CD4-positive, alpha-beta T cell treated with Interleukin-4 for 4 hours (primary cell): ENCODE measurements at regions not wholly inside any gene's neighbourhood (a gene's known extent, or its start where the extent isn't known, plus 50 kb on each side); places are given as distances from the start of the nearest gene placed in this dataset.
A peak's percentile ranks its signal among the peaks of the same experiment; 100 is the strongest.
"Not testable (repeated sequence)": the region's sequence is repeated elsewhere in the genome, so short reads cannot be mapped to it uniquely, and the experiment has no call there.

Experiments used
- DNase-seq: peaks from one replicate; pipeline ENCODE4 v3.0.0-alpha.2; 2020

- DNase-seq, result no peak
These were observed 508.3 kb upstream of the ARID1B start for GRCh38 chr6:156268849-156269248.

GRCh38 chr6:156262014-156262413 lies 515.2 kb upstream of the ARID1B start:
- no peak for DNase-seq

DNA sequence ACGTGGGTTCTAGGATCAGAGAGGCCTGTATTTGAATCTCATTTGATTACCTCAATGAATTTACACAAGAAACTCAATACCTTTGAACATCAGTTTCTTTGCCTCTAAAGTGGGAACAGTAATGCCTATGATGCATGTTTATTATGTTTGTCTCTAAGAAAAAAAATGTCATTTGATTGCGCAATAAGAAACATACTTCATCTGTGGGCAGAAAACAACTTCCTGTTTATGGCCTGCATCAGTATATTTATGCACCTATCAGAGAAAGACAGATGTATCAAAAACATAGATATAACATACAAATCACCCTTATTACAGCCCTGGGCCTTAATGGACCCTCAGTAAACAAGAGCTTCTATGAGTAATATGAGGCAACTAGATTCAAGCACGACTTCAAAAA lies 516.4 kb upstream of the ARID1B start:
- DNase-seq, result no peak

DNA sequence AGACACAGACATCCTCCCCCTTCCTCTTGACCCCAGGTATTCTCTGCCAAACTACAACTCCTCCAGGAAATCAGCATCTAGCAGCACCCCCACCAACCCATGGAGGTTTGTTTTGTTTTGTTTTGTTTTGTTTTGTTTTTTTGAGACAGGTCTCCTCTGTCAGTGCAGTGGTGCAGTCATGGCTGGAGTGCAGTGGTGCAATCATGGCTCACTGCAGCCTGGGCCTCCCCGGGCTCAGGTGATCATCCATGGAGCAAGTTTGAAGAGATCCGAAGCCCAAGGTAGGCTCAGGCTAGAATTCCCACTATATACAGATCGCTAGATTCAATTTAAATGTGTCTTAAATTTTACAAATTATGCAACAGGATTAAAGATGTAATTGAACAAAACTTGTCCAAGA lies 518.2 kb upstream of the ARID1B start:
- no peak for DNase-seq

DNA sequence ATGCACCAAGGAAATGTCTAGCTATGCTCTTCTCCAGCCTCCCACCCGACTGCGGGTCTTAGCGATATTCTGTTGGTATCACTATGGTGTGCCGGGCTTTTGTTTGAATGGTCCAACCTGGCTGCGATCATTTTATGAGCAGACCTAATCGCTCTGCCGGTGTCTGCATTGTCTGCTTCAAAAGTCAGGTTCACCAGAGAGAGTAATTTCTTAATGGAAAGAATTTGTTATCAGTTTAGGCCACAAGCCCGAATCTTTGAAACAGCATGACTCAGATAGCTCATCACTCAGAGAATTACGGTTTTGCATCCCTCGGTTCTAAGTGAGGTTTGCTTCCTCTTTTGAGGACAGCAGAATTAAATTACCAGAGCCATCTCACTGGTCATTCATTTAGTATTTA lies 521.0 kb upstream of the ARID1B start:
- DNase-seq, result no peak

GRCh38 chr6:156254240-156254639 lies 522.9 kb upstream of the ARID1B start:
- no peak for DNase-seq

GRCh38 chr6:156250593-156250992 lies 526.6 kb upstream of the ARID1B start:
- no peak for DNase-seq

DNA sequence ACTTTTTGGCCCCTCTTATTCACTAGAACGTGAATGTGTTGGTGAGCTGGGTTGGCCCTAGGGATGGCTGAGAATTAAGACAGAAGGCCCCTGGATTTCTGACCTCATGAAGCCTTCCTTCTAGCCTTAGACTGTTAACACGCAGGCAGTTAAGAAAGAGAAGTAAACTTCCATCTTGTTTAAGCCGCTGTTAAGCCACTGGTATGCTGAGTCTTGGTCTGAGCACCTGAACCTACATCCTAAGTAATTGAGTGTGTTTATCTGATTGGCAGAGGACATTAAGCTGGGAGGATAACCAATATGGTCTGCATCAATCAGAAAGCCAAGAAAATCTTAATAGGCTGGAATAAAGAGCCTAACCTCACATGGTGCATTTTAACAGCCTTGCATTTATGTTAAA lies 535.0 kb upstream of the ARID1B start:
- no peak for DNase-seq

DNA sequence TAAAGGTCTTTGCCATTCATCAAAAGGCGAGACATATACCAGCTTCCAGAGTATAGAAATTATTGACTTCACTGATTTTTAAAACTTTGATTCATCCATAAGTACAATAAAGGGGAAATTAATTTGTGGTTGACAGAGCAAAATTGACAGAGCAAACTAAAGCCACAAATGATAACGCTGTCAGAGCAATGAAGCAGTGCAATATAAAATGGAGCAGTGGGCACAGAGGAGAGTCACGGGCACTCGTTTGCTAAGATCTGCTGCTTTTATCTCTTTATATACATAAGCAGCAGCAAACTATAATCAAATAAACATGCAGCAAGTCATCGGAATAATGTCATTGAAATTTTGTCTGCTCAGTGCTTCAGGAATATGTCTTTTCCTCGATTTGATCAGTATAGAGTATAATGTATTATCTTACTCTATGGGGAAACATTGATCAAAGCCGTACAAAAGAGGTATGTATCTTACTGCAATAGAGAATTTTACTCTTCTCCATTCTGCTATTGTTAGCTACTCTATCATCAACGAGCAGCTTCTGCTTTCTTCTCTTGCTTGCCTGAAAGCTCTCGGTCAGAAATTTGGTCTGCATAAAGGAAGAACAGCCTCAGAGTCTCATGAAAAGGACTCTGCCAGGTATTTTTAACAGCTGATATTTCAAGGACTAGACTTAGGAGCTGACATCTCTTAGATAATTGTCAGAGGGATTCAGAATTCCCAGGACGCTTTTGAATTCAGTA lies 546.0 kb upstream of the ARID1B start:
- DNase-seq, result no peak

GRCh38 chr6:156219973-156220372 lies 557.2 kb upstream of the ARID1B start:
- DNase-seq, result no peak

DNA sequence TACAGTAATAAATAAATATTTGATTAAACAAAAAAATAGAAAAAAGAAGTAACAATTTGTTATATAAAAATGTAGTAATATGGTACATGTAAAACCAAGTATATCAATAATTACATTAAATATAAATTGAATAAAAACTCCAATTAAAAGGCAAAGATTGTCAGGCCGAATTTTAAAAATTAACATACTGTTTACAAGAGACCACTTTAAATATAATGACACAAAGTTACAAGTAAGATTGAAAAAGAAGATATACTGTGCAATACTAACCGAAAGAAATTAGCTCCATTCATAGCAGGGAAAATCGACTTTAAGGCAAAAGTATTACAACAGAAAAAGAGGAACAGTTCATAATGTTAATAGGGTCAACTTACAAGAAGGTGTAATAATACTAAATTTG lies 571.5 kb upstream of the ARID1B start:
- DNase-seq, result no peak

- no peak for DNase-seq
These were observed 578.0 kb upstream of the ARID1B start for GRCh38 chr6:156199182-156199581.

- peak; percentile 4 for DNase-seq
These were observed 579.7 kb upstream of the ARID1B start for GRCh38 chr6:156197513-156197912.

DNA sequence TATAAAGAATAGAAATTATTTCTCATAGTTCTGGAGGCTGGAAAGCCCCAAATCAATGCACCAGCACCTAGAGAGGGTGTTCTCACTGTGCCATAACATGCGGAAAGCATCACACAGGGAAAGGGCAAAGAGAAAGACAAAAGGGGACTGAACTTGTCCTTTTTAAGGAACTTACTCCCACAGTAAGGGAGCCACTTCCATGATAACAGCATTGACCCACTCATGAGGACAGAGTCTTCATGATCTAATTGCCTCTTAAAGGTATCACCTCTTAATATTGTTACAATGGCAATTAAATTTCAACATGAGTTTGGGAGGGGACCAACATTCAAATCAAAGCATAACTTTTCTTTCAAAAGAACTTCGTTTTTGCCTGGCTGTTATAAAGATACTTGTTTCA lies 582.2 kb upstream of the ARID1B start:
- no peak for DNase-seq

DNA sequence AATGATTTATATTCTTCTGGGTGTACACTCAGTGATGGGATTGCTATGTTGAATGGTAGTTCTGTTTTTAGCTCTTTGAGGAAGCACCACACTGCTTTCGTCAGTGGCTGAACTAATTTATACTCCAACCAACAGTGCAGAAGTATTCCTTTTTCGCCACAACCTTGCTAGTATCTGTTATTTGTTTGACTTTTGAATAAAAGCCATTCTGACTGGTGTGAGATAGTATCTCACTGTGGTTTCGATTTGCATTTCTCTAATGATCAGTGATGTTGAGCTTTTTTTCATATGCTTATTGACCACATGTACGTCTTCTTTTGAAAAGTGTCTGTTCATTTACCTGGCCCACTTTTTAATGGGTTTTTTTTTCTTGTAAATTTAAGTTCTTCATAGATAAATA lies 583.8 kb upstream of the ARID1B start:
- no peak for DNase-seq

DNA sequence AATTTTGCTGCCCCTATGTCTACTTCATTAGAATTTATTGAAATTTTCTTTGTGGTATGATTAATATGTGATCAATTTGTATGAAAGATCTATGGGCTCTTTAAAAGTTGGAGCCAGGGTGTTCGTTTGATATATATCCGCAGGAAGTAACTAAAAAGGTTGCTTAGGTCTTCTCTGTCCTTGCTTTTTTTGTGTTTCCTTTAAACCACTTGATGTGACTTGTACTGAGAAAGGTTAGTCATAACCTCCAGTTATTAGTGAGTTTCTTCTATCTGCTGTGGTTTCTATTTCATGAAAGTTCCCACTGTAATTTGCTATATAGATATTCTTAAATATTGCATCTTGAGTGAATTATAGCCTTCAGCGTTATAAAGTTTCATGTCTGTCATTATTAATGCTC lies 585.3 kb upstream of the ARID1B start:
- DNase-seq, result peak; percentile 30

DNA sequence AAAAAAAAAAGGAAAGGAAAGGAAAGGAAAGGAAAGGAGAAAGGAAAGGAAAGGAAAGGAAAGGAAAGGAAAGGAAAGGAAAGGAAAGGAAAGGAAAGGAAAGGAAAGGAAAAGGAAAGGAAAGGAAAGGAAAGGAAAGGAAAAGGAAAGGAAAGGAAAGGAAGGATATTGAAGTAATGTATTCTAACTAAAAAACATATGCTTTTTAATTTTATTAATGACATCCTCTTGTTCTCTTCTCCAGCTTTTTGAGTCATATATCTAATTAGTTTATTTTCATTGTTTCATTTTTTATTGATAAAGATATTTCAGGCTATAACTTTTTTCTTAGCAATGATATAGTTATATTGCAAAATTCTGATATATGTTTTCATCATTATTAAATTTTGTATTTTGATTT lies 585.8 kb upstream of the ARID1B start:
- DNase-seq, result not testable (repeated sequence)

DNA sequence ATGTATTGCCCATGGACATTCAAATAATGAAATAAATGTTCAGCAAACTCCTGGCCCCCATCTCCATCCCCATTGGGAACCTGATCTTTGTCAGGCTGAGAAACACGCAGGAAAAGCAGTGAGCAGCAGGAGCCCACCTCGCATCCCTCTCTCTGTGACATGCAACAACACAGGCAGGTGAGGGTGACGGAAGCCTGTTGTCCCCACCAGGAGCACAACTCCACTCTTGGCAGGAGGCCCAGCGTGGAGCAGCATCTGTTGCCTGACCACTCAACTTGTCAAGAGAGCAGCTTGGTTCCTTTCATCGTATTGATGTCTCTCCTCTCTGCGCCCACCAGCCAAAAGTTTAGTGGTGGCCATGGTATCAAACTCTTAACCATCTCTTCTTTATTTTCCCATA lies 586.9 kb upstream of the ARID1B start:
- no peak for DNase-seq

DNA sequence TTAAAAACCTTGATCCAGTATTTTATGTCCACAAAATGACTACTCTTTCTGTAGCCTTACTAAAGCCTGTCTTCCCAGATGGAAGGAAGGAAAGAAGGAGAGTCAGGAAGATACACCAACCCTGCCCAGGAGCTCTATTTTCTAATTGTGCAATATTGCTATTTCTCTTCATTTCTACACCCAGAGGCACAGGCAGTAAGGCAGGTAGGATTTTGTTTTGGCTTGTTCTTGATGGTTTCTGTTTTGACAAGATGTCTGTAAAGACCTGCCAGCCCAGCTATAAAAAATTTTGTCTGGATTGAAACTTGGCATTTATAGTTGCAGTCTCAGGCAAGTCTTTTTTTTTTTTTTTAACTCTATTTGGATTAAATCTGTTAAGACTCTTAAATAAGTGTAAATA lies 587.5 kb upstream of the ARID1B start:
- no peak for DNase-seq

- DNase-seq, result no peak
These were observed 588.0 kb upstream of the ARID1B start for GRCh38 chr6:156189195-156189594.

DNA sequence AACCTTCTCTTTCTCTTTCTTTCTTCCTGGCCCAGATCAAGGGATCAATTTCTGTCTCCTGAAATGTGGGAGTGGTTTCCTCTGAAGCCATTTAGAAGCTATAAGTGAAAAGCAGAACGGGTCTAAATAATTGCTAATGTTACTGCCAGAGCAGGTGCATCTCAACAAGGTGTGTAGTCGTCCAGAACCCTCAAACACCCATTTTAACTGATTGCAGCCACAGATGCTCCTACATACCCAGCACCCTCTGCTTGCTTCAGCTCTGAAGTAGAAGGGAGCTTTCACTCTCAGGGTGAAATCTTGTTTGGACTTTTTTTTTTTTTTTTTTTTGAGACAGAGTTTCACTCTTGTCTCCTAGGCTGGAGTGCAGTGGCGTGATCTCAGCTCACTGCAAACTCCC lies 592.1 kb upstream of the ARID1B start:
- DNase-seq, result no peak

GRCh38 chr6:156183678-156184077 lies 593.5 kb upstream of the ARID1B start:
- DNase-seq, result no peak

DNA sequence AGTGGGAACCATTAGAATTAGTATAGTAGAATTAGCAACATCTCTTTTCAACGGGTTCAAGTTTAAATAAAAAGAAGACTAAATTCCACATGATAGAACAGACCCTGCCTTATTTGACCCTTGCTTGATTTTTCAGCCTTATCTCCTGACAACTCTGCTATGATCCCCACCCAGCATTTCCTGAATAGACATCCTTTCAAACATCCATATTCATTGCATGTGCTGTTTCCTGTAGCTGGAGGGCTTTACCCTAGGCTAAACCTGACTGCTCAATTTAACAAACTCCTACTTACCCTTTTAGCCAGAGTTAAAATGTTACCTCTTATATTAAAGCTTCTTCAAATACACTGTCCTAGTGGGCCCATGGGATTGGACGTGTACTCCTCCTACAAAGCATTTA lies 594.8 kb upstream of the ARID1B start:
- DNase-seq, result no peak

GRCh38 chr6:156181506-156181905 lies 595.7 kb upstream of the ARID1B start:
- DNase-seq, result no peak

DNA sequence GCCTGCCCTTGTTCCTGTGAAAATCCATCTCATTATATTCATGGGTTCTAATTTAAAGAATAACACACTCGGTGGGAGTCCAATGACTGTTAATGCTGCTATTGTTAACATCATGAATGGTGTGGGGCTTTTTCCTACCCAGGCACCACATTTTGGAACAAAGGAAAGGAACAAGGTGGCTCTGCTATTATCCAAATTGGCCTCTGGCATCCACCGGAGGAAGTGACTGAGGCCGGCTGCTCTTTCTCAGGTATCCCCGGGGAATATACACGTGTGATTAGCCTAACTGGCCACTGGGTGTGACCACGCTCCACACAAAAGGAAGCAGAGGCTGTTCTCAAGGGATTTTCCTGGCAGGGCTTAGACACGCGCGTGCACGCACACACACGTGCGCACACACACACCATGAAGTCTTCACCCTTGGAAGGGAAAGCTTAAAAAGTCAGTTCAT lies 601.2 kb upstream of the ARID1B start:
- DNase-seq, result no peak
